GM18498 (cell line): ENCODE measurements at regions not wholly inside any gene's neighbourhood (a gene's known extent, or its start where the extent isn't known, plus 50 kb on each side); places are given as distances from the start of the nearest gene placed in this dataset.
"Not testable (repeated sequence)": the region's sequence is repeated elsewhere in the genome, so short reads cannot be mapped to it uniquely, and the experiment has no call there.

Experiments used
- ATAC-seq: cut with Tn5 transposase; IDR thresholded peaks from one replicate; pipeline ENCODE4 v1.9.1; 2021; ENCODE audit warnings: mild to moderate bottlenecking, moderate library complexity; ENCODE audit not compliant: unreplicated experiment

GRCh38 chrX:117689956-117690355, 426.7 kb downstream of the KLHL13 start:
- ATAC-seq = no peak

- ATAC-seq = no peak
These were observed 436.3 kb downstream of the KLHL13 start for GRCh38 chrX:117680286-117680685.

GRCh38 chrX:117653396-117653795, 463.2 kb downstream of the KLHL13 start:
- ATAC-seq = no peak

- no peak for ATAC-seq
These were observed 471.0 kb downstream of the KLHL13 start for GRCh38 chrX:117645639-117646038.

GRCh38 chrX:117641913-117642656, 474.5 kb downstream of the KLHL13 start:
- no peak for ATAC-seq

- ATAC-seq = no peak
These were observed 479.8 kb downstream of the KLHL13 start for GRCh38 chrX:117636826-117637225.

GRCh38 chrX:117633277-117633676, 483.3 kb downstream of the KLHL13 start:
- no peak for ATAC-seq

GRCh38 chrX:117628381-117628780, 488.2 kb downstream of the KLHL13 start:
- no peak for ATAC-seq

- ATAC-seq = no peak
These were observed 505.8 kb downstream of the KLHL13 start for GRCh38 chrX:117610806-117611205.

- no peak for ATAC-seq
These were observed 506.6 kb downstream of the KLHL13 start for GRCh38 chrX:117610049-117610448.

- ATAC-seq = no peak
These were observed 509.0 kb downstream of the KLHL13 start for GRCh38 chrX:117607561-117607960.

- ATAC-seq = not testable (repeated sequence)
These were observed 510.5 kb downstream of the KLHL13 start for GRCh38 chrX:117606101-117606500.

- ATAC-seq = no peak
These were observed 546.5 kb downstream of the KLHL13 start for GRCh38 chrX:117570160-117570559.

GRCh38 chrX:117568238-117568637, 548.4 kb downstream of the KLHL13 start:
- ATAC-seq = no peak

- no peak for ATAC-seq
These were observed 572.7 kb downstream of the KLHL13 start for GRCh38 chrX:117543885-117544284.

- ATAC-seq = no peak
These were observed 577.6 kb downstream of the KLHL13 start for GRCh38 chrX:117539090-117539418.

GRCh38 chrX:117538178-117539089, 578.2 kb downstream of the KLHL13 start:
- ATAC-seq = no peak

- no peak for ATAC-seq
These were observed 584.3 kb downstream of the KLHL13 start for GRCh38 chrX:117532339-117532738.

GRCh38 chrX:117522725-117523700, 593.6 kb downstream of the KLHL13 start:
- ATAC-seq = no peak

- no peak for ATAC-seq
These were observed 598.6 kb downstream of the KLHL13 start for GRCh38 chrX:117517994-117518393.

- ATAC-seq = no peak
These were observed 605.2 kb downstream of the KLHL13 start for GRCh38 chrX:117511379-117511778.
